ENCODE measurements at regions not wholly inside any gene's neighbourhood (a gene's known extent, or its start where the extent isn't known, plus 50 kb on each side); places are given as distances from the start of the nearest gene placed in this dataset.
"Not testable (repeated sequence)": the region's sequence is repeated elsewhere in the genome, so short reads cannot be mapped to it uniquely, and the experiment has no call there.

- Histone ChIP-seq H3K4me1 (ENCODE audit: insufficient read depth, low read length) (no peaks in the 10 kb centered on the region), H3K4me3 (ENCODE audit: low read length in 2 of 2) (no peak overlapping the region), H3K27ac (ENCODE audit: low read depth, low read length) (no peak overlapping the region), H3K27me3 (ENCODE audit: insufficient read depth, low read length) (no peaks in the 10 kb centered on the region), H3K9me3 (ENCODE audit: control insufficient read depth in 1 of 2, low read length in 2 of 2) (no peaks in the 10 kb centered on the region), H3K36me3 (ENCODE audit: insufficient read depth, low read length) (no peaks in the 10 kb centered on the region)
- ChIA-PET POLR2A (ENCODE audit: partially characterized antibody) (no interaction called here), CTCF (ENCODE audit: partially characterized antibody) (no interaction called here)
- Mint-ChIP-seq H3K9me3 (peaks cover 2 to 7% (median 4%) of the 10 kb centered on the region in 8 donors), H3K4me3 (no peak overlapping the region), H3K36me3 (no peaks in the 10 kb centered on the region), H3K27me3 (no peaks in the 10 kb centered on the region), H3K27ac (no peak overlapping the region), H3K4me1 (no peaks in the 10 kb centered on the region)
- intact Hi-C loops (cut with micrococcal nuclease), result no loop called here
- no peak for DNase-seq
Observed at GRCh38 chr5:128857076-128857677, 108.1 kb upstream of the SLC27A6 start.

- POLR2A ChIA-PET (ENCODE audit: partially characterized antibody), result no interaction called here
Observed at GRCh38 chr5:128858995-128859394, 106.3 kb upstream of the SLC27A6 start.

GRCh38 chr5:128861155-128861554, 104.1 kb upstream of the SLC27A6 start:
- DNase-seq; CTCF ChIA-PET (ENCODE audit: partially characterized antibody); H3K9me3 ChIP-seq (ENCODE audit: control insufficient read depth in 1 of 2, low read length in 2 of 2): not testable (repeated sequence)

More at GRCh38 chr5:128858995-128859394, 106.3 kb upstream of the SLC27A6 start:
- Mint-ChIP-seq H3K27me3 (no peaks in the 10 kb centered on the region), H3K9me3 (peaks cover 0 to 7% (median 4%) of the 10 kb centered on the region in 8 donors), H3K36me3 (no peaks in the 10 kb centered on the region), H3K4me1 (no peaks in the 10 kb centered on the region), H3K27ac (no peak overlapping the region), H3K4me3 (no peak overlapping the region)
- Histone ChIP-seq H3K27me3 (ENCODE audit: insufficient read depth, low read length) (no peaks in the 10 kb centered on the region), H3K4me3 (ENCODE audit: low read length in 2 of 2) (no peak overlapping the region), H3K4me1 (ENCODE audit: insufficient read depth, low read length) (no peaks in the 10 kb centered on the region), H3K9me3 (ENCODE audit: control insufficient read depth in 1 of 2, low read length in 2 of 2) (no peaks in the 10 kb centered on the region), H3K27ac (ENCODE audit: low read depth, low read length) (no peak overlapping the region), H3K36me3 (ENCODE audit: insufficient read depth, low read length) (no peaks in the 10 kb centered on the region)
- DNase-seq, result no peak
- CTCF ChIA-PET (ENCODE audit: partially characterized antibody), result no interaction called here
- intact Hi-C loops (cut with micrococcal nuclease), result no loop called here

GRCh38 chr5:128869970-128870369, 95.3 kb upstream of the SLC27A6 start:
- CTCF ChIA-PET (ENCODE audit: partially characterized antibody), result no interaction called here
- no peaks in the 10 kb centered on the region for H3K4me1 ChIP-seq (ENCODE audit: insufficient read depth, low read length)
- H3K27me3 ChIP-seq (ENCODE audit: insufficient read depth, low read length), result no peaks in the 10 kb centered on the region
- Mint-ChIP-seq H3K4me1 (no peaks in the 10 kb centered on the region), H3K4me3 (no peak overlapping the region), H3K9me3 (peaks cover 0 to 9% (median under 1%) of the 10 kb centered on the region in 8 donors), H3K27ac (no peak overlapping the region), H3K36me3 (no peaks in the 10 kb centered on the region), H3K27me3 (peaks cover 0 to 8% of the 10 kb centered on the region in 2 donors)
- no peak for DNase-seq
- intact Hi-C loops (cut with micrococcal nuclease), result no loop called here
- no peaks in the 10 kb centered on the region for H3K9me3 ChIP-seq (ENCODE audit: control insufficient read depth in 1 of 2, low read length in 2 of 2)
- H3K27ac ChIP-seq (ENCODE audit: low read depth, low read length), result no peak overlapping the region
- H3K36me3 ChIP-seq (ENCODE audit: insufficient read depth, low read length), result no peaks in the 10 kb centered on the region
- POLR2A ChIA-PET (ENCODE audit: partially characterized antibody), result no interaction called here
- H3K4me3 ChIP-seq (ENCODE audit: low read length in 2 of 2), result no peak overlapping the region

More at GRCh38 chr5:128861155-128861554, 104.1 kb upstream of the SLC27A6 start:
- POLR2A ChIA-PET (ENCODE audit: partially characterized antibody); H3K27me3 ChIP-seq (ENCODE audit: insufficient read depth, low read length); intact Hi-C loops (cut with micrococcal nuclease); H3K27me3 Mint-ChIP-seq; H3K36me3 Mint-ChIP-seq; H3K4me3 Mint-ChIP-seq; H3K4me1 Mint-ChIP-seq; H3K27ac ChIP-seq (ENCODE audit: low read depth, low read length); H3K4me3 ChIP-seq (ENCODE audit: low read length in 2 of 2); H3K4me1 ChIP-seq (ENCODE audit: insufficient read depth, low read length); H3K9me3 Mint-ChIP-seq; H3K27ac Mint-ChIP-seq; H3K36me3 ChIP-seq (ENCODE audit: insufficient read depth, low read length): not testable (repeated sequence)

- Mint-ChIP-seq H3K4me1 (no peaks in the 10 kb centered on the region), H3K27ac (no peak overlapping the region), H3K27me3 (peaks cover 0 to 8% of the 10 kb centered on the region in 2 donors), H3K36me3 (no peaks in the 10 kb centered on the region), H3K9me3 (peaks cover 0 to 8% (median under 1%) of the 10 kb centered on the region in 8 donors), H3K4me3 (no peak overlapping the region)
- no peak for DNase-seq
- Histone ChIP-seq H3K27ac (ENCODE audit: low read depth, low read length) (no peak overlapping the region), H3K4me1 (ENCODE audit: insufficient read depth, low read length) (no peaks in the 10 kb centered on the region), H3K36me3 (ENCODE audit: insufficient read depth, low read length) (no peaks in the 10 kb centered on the region), H3K9me3 (ENCODE audit: control insufficient read depth in 1 of 2, low read length in 2 of 2) (no peaks in the 10 kb centered on the region), H3K27me3 (ENCODE audit: insufficient read depth, low read length) (no peaks in the 10 kb centered on the region), H3K4me3 (ENCODE audit: low read length in 2 of 2) (no peak overlapping the region)
- POLR2A ChIA-PET (ENCODE audit: partially characterized antibody), result no interaction called here
- intact Hi-C loops (cut with micrococcal nuclease), result no loop called here
- CTCF ChIA-PET (ENCODE audit: partially characterized antibody), result no interaction called here
Observed at GRCh38 chr5:128870373-128870772, 94.9 kb upstream of the SLC27A6 start.

- intact Hi-C loops (cut with micrococcal nuclease), result no loop called here
- Mint-ChIP-seq H3K36me3 (no peaks in the 10 kb centered on the region), H3K9me3 (peaks cover 0 to 6% (median under 1%) of the 10 kb centered on the region in 8 donors), H3K27ac (no peak overlapping the region), H3K4me3 (no peak overlapping the region), H3K27me3 (peaks cover 0 to 8% of the 10 kb centered on the region in 2 donors), H3K4me1 (no peaks in the 10 kb centered on the region)
- CTCF ChIA-PET (ENCODE audit: partially characterized antibody), result no interaction called here
- no peak overlapping the region for H3K27ac ChIP-seq (ENCODE audit: low read depth, low read length)
- no peak overlapping the region for H3K4me3 ChIP-seq (ENCODE audit: low read length in 2 of 2)
- no peaks in the 10 kb centered on the region for H3K4me1 ChIP-seq (ENCODE audit: insufficient read depth, low read length)
- POLR2A ChIA-PET (ENCODE audit: partially characterized antibody), result no interaction called here
- H3K27me3 ChIP-seq (ENCODE audit: insufficient read depth, low read length), result no peaks in the 10 kb centered on the region
- no peak for DNase-seq
- no peaks in the 10 kb centered on the region for H3K36me3 ChIP-seq (ENCODE audit: insufficient read depth, low read length)
- no peaks in the 10 kb centered on the region for H3K9me3 ChIP-seq (ENCODE audit: control insufficient read depth in 1 of 2, low read length in 2 of 2)
Observed at GRCh38 chr5:128870923-128871322, 94.4 kb upstream of the SLC27A6 start.

- no peak for DNase-seq
- H3K36me3 Mint-ChIP-seq, result no peaks in the 10 kb centered on the region
- peaks cover 0 to 8% of the 10 kb centered on the region in 2 donors for H3K27me3 Mint-ChIP-seq
- no peaks in the 10 kb centered on the region for H3K4me1 Mint-ChIP-seq
- no peak overlapping the region for H3K4me3 ChIP-seq (ENCODE audit: low read length in 2 of 2)
- no peak overlapping the region for H3K27ac ChIP-seq (ENCODE audit: low read depth, low read length)
- intact Hi-C loops (cut with micrococcal nuclease), result no loop called here
- H3K4me1 ChIP-seq (ENCODE audit: insufficient read depth, low read length), result no peaks in the 10 kb centered on the region
- ChIA-PET CTCF (ENCODE audit: partially characterized antibody) (no interaction called here), POLR2A (ENCODE audit: partially characterized antibody) (no interaction called here)
- no peak overlapping the region for H3K4me3 Mint-ChIP-seq
- no peaks in the 10 kb centered on the region for H3K27me3 ChIP-seq (ENCODE audit: insufficient read depth, low read length)
- no peak overlapping the region for H3K27ac Mint-ChIP-seq
- peaks cover 0 to 1% (median 0%) of the 10 kb centered on the region in 8 donors for H3K9me3 Mint-ChIP-seq
- no peaks in the 10 kb centered on the region for H3K36me3 ChIP-seq (ENCODE audit: insufficient read depth, low read length)
- no peaks in the 10 kb centered on the region for H3K9me3 ChIP-seq (ENCODE audit: control insufficient read depth in 1 of 2, low read length in 2 of 2)
Observed at GRCh38 chr5:128876569-128877382, 88.5 kb upstream of the SLC27A6 start.
